ENCODE measurements at regions not wholly inside any gene's neighbourhood (a gene's known extent, or its start where the extent isn't known, plus 50 kb on each side); places are given as distances from the start of the nearest gene placed in this dataset.

GRCh38 chr6:9484686-9485085 is 930.2 kb downstream of the TFAP2A start:
- DNase-seq (ENCODE audit: low read depth): no peak

DNA sequence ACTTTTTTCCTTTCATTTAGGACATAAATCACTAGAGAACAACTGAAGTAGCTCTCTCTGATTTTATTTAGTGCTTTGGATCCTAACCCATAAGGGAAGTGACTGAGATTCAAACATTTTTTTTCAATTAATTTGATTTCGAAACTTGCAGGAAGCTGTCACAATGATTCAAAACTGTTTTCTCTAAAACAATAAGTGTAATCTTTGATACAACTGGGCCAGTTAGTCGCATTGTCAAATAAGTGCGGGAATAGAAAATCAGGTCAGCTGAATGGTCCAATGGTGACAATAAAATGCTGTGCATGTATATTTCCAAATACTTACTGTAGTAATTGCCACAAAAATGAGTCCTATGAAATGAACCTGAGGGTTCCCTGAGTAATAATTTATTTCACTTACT is 930.8 kb downstream of the TFAP2A start:
- no peak for DNase-seq (ENCODE audit: low read depth)

DNA sequence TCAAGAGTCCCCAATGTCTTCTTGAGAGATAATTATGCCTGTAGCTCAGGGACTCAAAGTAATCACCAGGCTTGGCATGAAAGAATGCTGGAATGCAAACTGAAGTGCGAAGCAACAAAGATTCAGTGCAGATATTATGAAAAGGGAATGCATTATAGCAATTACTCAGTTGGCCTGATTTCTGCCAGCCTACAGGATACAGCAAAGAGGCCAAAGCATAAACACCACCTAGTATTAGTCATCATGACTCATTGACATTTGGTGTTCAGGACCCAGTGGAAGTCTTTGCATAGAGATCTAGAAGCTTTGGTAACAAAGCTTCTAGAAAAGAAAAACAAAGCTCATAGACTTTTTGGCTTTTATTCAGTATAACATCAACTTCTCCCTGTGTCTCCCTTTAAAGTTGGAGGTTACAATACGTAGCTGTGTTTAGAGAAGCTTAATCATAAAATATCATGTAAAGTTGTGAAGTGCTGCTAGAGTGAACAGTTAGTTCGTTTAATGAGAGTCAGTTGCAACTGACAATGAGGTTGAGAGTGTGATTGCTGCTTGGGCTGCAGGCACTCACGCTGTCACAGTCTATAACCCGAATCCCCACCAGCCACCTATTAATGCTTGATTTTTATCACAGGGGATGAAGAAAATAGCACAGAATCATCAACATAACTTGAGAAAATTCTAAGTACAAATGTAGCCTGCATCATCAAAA is 932.7 kb downstream of the TFAP2A start:
- DNase-seq (ENCODE audit: low read depth): no peak

DNA sequence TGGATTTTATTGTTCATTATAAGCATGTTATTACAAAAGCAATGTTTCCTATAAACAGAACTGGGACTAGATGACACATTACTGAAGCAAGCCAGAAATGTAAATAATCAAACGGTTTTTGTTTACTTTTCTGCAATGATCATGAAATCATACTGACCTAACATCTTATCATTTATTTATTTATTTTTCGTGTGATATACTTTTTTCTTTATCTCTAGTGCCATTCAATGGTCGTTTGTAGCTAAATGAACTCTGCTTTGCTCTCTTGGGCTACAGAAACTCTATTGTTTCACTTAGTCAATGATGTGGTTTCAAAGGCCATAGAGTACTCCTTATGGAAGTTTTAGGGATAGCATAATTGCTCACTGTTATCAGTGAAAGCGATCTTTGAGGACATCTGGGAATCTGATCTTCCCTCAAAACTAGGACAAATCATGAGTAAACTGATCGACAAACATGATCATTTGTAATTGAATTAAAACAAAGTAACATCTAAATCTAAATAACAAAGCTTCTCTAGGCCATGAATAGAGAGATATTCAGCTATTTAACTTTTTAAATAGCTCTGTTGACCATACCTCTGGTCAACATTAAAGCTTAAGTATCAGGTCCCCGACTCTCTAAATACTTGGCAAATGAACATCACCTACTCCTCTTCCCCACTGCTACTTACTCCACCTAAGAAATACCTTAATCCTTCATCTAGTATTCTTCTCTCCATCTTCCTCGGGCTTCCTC is 933.4 kb downstream of the TFAP2A start:
- DNase-seq (ENCODE audit: low read depth): no peak

DNA sequence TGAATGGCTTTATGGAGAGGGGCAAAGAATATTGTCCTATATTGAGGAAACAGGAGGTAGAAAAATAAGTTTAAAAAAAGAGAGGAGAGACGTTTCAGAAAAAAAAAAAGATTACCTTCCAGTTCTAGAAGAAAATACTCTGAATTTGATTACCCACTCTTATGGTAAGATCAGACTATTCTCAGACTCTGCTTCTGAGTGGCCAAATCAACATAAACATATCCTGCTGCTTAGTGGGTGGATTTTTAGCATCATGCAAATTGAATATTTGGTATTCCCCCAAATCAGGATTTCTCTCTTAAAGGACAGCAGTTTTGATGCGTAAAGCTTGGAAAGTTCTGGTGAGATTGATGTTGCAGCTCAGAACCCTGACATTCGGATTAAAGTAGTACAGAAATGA is 946.6 kb downstream of the TFAP2A start:
- no peak for DNase-seq (ENCODE audit: low read depth)

- no peak for DNase-seq (ENCODE audit: low read depth)
These were observed 947.1 kb downstream of the TFAP2A start for GRCh38 chr6:9467741-9468140.

DNA sequence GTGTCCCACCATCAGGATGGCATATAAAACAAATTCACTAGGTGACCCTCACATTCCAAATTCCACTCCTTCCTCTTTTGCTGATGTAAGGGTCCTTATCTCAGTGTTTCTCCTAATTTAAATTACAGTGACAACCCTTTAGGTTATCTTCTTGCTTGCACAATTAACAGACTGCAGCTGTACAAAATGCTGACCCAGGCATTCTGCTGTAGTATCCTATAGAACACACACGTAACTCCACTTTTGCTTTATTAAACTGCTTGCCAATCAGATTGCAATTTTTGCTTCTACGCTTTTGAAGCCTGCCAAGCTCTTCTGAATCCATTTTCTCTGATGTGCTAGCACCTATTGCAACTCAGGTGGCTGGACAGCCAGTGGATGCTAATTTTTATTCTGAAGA is 950.3 kb downstream of the TFAP2A start:
- DNase-seq (ENCODE audit: low read depth): no peak

DNA sequence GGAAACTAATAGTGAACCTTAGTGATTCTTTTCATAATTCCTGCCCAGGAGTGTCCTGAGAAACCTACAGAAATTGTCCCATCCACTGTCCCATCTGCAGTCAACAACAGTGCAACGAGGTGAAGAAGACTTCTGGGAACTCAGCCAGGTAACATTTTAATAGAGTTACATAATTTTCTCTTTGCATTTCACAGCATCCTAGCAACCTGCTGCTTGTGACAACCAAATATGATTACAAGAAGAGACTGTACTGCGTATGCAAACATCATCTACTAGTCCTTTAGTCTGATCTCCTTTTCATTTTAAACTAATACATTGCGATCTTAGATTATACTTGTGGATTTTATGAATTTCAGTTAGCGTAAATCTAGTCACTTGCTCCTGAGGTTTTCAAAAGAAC is 951.6 kb downstream of the TFAP2A start:
- no peak for DNase-seq (ENCODE audit: low read depth)

DNA sequence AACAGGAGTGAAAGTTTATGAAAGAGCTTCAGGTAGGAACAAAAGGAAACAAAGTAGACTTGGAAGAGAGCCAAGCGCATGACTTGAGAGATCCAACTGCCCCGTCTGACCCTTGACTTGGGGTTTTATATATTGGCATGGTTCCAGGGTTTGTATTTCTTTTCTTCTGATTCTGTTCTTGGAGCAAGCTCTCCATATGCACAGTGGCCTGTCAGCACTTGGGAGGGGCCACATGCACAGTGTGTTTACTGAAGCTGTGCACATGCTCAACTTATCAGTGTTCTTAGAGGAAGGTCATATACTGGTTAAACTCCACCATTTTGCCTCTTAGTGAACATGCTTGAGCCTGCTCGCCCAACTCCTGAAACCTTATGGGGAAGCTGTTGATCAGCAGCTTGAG is 953.7 kb downstream of the TFAP2A start:
- no peak for DNase-seq (ENCODE audit: low read depth)

- DNase-seq (ENCODE audit: low read depth): no peak
These were observed 956.5 kb downstream of the TFAP2A start for GRCh38 chr6:9458424-9458823.

DNA sequence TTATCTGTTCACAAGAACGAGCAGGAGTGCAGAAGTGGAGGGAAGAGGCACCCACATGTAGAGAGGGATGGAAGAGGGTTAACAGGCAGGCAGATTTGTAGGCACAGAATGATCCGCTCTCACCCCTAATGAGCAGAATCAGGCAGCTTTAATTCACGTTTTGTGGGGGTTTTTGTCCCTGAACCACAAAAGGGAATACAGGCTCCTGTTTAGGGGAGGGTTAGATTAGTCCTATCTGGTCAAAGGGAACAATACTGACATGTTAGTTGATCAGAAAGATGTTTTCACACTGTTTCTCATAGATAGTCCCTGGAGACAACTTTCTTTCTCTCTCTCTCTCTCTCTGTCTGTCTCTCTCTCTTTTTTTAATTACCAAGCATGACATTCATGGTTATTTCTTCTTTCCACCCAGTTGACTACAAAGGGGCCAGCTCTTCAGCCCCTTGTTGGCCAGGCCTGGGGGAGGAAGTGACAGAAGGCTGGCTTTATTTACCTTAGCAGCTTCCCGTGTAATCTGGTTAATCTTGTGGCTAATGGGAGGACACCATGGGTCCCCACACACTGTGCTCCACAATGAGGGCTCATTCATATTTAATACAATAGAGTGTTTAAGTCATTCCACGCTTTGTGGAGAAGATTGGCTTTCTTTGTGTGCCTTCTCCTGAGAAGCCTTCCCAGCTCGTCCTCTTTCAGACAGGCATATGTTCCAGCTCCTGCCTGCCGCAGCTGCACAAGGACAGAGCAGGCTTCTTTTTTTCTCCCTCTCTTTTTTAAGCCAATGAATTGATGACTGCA is 958.8 kb downstream of the TFAP2A start:
- DNase-seq (ENCODE audit: low read depth): no peak

- DNase-seq (ENCODE audit: low read depth): no peak
These were observed 975.1 kb downstream of the TFAP2A start for GRCh38 chr6:9439621-9440330.

DNA sequence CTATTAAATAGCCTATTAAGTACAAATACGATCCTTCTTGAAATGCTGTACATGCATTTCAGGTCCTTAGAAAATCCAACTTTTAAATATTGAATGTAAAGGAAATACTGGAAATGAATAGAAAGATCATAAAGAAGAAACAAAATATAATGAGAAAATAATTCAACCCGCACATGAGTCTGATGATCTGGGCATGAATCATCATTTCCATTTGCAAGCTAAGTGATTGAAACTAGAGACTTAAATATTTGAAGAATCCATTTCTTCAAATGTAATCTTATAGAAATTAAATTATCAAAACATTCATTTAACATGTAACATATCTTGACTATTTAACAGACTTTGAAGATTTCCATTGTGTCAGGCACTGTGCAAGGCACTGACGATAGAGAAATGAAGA is 977.0 kb downstream of the TFAP2A start:
- no peak for DNase-seq (ENCODE audit: low read depth)

DNA sequence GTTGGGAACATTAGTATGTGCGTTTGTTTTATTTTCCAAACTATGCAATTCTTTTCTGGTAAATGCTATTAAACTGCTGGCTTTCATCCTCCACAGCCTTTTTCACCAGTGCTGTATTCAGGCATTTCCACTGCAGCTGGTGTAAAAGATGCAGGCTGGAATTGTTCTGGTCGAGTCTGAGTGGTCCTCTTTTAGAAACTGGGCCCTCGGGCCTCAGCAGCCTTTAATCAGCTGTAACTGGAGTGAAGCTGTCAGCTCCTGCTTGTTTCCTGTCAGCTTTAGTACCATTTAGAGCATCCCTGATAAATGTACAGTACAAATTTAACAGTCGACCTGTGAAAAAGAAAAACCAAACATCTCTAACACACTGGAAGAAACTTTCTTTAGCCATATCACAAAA is 979.6 kb downstream of the TFAP2A start:
- DNase-seq (ENCODE audit: low read depth): no peak

GRCh38 chr6:9431945-9432344 is 982.9 kb downstream of the TFAP2A start:
- DNase-seq (ENCODE audit: low read depth): no peak

DNA sequence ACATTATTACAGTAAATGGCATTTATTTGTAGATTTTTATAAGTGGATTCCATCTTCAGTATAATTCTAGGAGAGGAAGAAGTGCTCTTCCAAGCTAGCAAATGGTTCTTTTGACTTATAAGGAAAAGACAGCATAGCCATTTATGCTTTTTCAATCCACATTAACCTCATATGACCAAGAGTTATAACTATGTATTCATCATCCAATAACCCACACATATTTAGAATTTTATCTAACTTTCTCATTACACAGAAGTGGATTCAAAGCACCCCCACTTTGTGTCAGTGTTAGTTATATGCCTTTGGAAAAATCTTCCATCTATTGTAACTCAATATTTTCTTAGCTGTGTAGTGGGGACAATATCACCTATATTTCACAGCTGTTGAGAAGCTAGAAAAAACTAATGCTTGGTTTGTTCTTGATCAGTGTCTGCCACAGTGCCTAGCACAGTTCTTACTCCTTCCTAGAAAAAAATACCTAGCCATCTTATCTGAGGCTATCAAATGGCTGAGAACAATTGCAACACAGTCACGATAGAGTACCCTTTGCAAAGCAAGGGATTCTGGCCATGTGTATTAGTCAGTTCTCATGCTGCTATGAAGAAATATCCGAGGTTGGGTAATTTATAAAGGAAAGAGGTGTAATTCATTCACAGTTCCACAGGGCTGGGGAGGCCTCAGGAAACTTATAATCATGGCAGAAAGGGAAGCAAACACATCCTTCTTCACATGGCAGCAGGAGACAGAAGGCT is 986.3 kb downstream of the TFAP2A start:
- DNase-seq (ENCODE audit: low read depth): no peak

DNA sequence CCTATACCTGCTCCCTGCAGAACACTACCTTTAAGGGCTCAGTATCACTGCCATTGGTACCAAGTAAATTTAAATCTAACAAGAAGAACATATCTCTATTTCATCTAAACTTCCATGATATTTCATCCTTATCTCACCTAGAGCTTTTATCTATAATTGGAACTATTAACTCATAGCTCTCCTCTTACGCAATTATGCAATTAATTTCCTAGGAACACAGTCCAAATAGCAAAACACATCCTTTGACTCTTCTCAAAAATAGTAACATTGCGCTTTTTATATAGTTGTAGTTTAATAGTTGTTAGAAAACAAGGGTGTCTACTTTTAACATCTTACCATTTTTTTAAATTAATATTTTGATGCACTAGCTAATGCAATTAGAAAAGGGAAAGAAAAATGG is 986.8 kb upstream of the SLC35B3 start:
- DNase-seq (ENCODE audit: low read depth): no peak

DNA sequence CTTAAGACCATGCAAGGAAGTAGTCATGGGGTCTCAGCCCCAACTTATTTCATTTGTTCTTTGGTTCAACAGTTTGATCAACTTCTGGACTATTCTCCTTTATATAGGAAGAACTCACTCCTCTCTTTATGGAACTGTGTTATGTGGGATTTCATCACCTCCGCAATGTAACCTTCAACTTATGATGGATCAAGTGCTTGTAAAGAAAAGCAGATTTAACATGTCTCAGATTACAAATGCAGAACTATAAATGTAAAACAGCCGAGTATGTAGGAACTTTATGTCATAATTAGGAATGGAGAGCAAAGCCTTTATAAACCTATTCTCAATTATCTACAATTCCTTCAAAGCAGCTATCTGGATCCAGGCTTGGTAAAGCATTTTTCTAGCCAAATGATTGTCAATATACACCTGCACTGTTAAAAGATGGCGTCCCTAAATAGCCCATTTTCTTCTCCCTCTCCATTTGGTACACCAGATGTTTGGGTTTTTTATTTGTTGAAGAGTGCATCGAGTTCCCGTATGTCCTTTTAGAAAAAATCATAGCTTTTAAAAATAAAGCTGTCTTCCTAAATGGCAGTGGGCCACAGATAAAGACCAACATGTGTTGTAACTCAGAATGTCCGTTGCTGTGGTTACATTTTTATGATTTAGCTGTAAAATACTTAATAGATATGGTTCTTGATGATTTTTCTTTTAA is 985.1 kb upstream of the SLC35B3 start:
- DNase-seq (ENCODE audit: low read depth): no peak

DNA sequence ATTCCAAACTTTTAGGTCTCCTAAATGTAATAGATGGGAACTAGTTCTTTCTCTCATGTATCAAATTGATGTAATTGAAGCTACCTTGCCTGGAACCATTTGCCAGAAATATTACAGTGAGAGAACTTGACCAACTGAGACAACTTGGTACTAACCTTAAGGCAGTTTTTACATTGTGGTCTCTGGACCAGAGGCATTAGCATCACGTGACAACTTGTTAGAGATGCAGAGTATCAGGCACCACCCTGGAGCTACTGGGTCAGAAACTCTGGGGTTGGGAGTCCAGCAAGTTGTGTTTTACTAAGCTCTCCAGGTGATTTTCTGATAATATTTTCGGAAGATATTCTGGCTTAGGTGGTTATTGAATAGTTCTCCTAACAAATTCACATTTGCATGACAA is 982.1 kb upstream of the SLC35B3 start:
- no peak for DNase-seq (ENCODE audit: low read depth)

DNA sequence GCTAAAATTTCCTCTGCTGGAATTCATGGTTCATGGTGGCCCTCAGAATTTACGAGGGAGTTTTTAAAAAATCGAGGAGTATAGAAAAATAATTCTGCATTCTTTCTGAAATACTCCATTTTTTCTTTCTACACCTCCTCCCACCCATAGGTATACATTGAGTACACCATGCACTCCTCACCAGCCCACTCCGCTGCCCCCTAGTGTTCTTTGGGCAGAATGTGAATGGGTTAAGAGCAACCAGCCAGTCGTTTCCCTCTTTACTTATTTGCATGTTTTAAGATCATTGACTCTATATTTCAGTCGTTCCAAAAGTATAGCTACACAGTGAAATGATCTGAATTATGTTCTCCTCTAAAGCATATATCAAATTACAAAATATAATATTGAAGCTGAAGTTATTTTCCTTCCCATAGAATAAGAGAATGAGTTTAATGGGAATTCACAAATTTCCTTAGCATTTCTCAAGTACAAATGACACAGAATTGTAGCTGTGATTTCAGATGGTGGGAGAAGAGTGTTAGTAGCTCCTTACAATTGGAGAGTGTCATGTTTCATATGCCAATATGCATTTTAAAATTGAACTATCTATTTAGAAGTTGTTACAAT is 977.7 kb upstream of the SLC35B3 start:
- DNase-seq (ENCODE audit: low read depth): no peak
